IMR-90 (cell line): ENCODE measurements at regions not wholly inside any gene's neighbourhood (a gene's known extent, or its start where the extent isn't known, plus 50 kb on each side); places are given as distances from the start of the nearest gene placed in this dataset.

Source experiments
- ATAC-seq: fragments of 200-7000 bp; cut with Tn5 transposase; 2 replicates; pipeline ENCODE4 v1.9.1; 2020; ENCODE audit warnings: low read depth, mild to moderate bottlenecking, moderate library complexity
- BruUV-seq: library from RNA; stranded (reverse); fragments of 400-500 nt; replicated peaks from 2 replicates; lab custom pipeline; 2021; lab: Mats Ljungman, UMichigan
- CTCF ChIA-PET: fragments of 300-600 bp; formaldehyde crosslinking; extraction: SDS; loops from one replicate; lab custom pipeline; 2021; ENCODE audit warnings: antibody characterized with exemption; lab: Yijun Ruan, JAX
- POLR2A ChIA-PET: fragments of 300-600 bp; sonication (Branson Sonifier 250); formaldehyde crosslinking; loops from one replicate; lab custom pipeline; 2022; ENCODE audit warnings: antibody characterized with exemption; ENCODE audit not compliant: unreplicated experiment; lab: Charles Lee
- DNase-seq: peaks from one replicate; pipeline ENCODE4 v3.0.0; 2013
- H2AFZ ChIP-seq: replicated peaks from 2 replicates; pipeline ENCODE3; 2013; ENCODE audit warnings: low read length, mild to moderate bottlenecking; ENCODE audit not compliant: poor library complexity
- H2AK5ac ChIP-seq: 2 replicates; pipeline ENCODE4 v1.6.1; 2013; ENCODE audit warnings: low read depth, low read length, inconsistent platforms
- H2AK9ac ChIP-seq: replicated peaks from 2 replicates; pipeline ENCODE3; 2013; ENCODE audit warnings: mild to moderate bottlenecking, low read depth, low read length, moderate library complexity; ENCODE audit not compliant: poor library complexity
- H2BK120ac ChIP-seq: 2 replicates; pipeline ENCODE4 v1.6.1; 2013; ENCODE audit warnings: low read depth, low read length, inconsistent platforms
- H2BK15ac ChIP-seq: 3 replicates; pipeline ENCODE4 v1.6.1; 2013; ENCODE audit warnings: low read depth, low read length, inconsistent platforms
- H2BK20ac ChIP-seq: 2 replicates; pipeline ENCODE4 v1.6.1; 2013; ENCODE audit warnings: low read depth, mild to moderate bottlenecking, inconsistent platforms, low read length, moderate library complexity
- H2BK5ac ChIP-seq: 2 replicates; pipeline ENCODE4 v1.6.1; 2013; ENCODE audit warnings: mild to moderate bottlenecking, low read depth, low read length, inconsistent platforms; ENCODE audit not compliant: poor library complexity, severe bottlenecking
- H3K14ac ChIP-seq: replicated peaks from 2 replicates; pipeline ENCODE4 v1.6.1; 2013; ENCODE audit warnings: low read depth, low read length, inconsistent platforms
- H3K18ac ChIP-seq: 2 replicates; pipeline ENCODE4 v1.6.1; 2013; ENCODE audit warnings: low read depth, low read length, control low read depth
- H3K23ac ChIP-seq: 2 replicates; pipeline ENCODE4 v1.6.1; 2013; ENCODE audit warnings: low read depth, low read length, inconsistent platforms
- H3K27ac ChIP-seq: 2 replicates; pipeline ENCODE4 v1.5.1; 2013; ENCODE audit warnings: mild to moderate bottlenecking, control low read depth, low read length; ENCODE audit not compliant: insufficient read depth
- H3K27me3 ChIP-seq: 2 replicates; pipeline ENCODE4 v1.6.1; 2013; ENCODE audit warnings: low read length; ENCODE audit not compliant: control insufficient read depth, insufficient read depth
- H3K36me3 ChIP-seq: 2 replicates; pipeline ENCODE4 v1.6.1; 2013; ENCODE audit warnings: low read length, mixed read lengths; ENCODE audit not compliant: control insufficient read depth, insufficient read depth
- H3K4ac ChIP-seq: 2 replicates; pipeline ENCODE4 v1.6.1; 2013; ENCODE audit warnings: low read depth, low read length, inconsistent platforms
- H3K4me1 ChIP-seq: 2 replicates; pipeline ENCODE4 v1.6.1; 2013; ENCODE audit warnings: low read length, mixed read lengths; ENCODE audit not compliant: control insufficient read depth, insufficient read depth
- H3K4me2 ChIP-seq: 2 replicates; pipeline ENCODE4 v1.6.1; 2013; ENCODE audit warnings: low read depth, mild to moderate bottlenecking, control low read depth, low read length, moderate library complexity
- H3K4me3 ChIP-seq: 2 replicates; pipeline ENCODE4 v1.5.1; 2013; ENCODE audit warnings: low read depth, mild to moderate bottlenecking, control low read depth, low read length, moderate library complexity; ENCODE audit not compliant: insufficient read depth
- H3K56ac ChIP-seq: 2 replicates; pipeline ENCODE4 v1.6.1; 2013; ENCODE audit warnings: low read length, inconsistent platforms; ENCODE audit not compliant: insufficient read depth; ENCODE audit errors: extremely low read depth
- H3K79me1 ChIP-seq, 2 experiments: 2 replicates each; pipeline ENCODE4 v1.6.1; 2013; ENCODE audit warnings: low read length in 2 of 2, inconsistent platforms in 1 of 2, low read depth in 1 of 2
- H3K9ac ChIP-seq: 2 replicates; pipeline ENCODE4 v1.6.1; 2013; ENCODE audit warnings: low read depth, low read length, control low read depth
- H3K9me1 ChIP-seq: 2 replicates; pipeline ENCODE4 v1.6.1; 2013; ENCODE audit warnings: low read length, inconsistent platforms; ENCODE audit not compliant: insufficient read depth
- H3K9me3 ChIP-seq: 2 replicates; pipeline ENCODE4 v1.6.1; 2013; ENCODE audit warnings: low read length; ENCODE audit not compliant: control insufficient read depth, insufficient read depth
- H4K20me1 ChIP-seq: 2 replicates; pipeline ENCODE4 v1.6.1; 2013; ENCODE audit warnings: low read length, inconsistent platforms; ENCODE audit not compliant: insufficient read depth
- H4K5ac ChIP-seq: 2 replicates; pipeline ENCODE4 v1.6.1; 2013; ENCODE audit warnings: mild to moderate bottlenecking, low read depth, low read length, control low read depth
- H4K8ac ChIP-seq, 2 experiments: 2 replicates each; pipeline ENCODE4 v1.6.1; 2013; ENCODE audit warnings: low read depth in 2 of 2, low read length in 2 of 2, control low read depth in 1 of 2, inconsistent platforms in 1 of 2
- H4K91ac ChIP-seq: 2 replicates; pipeline ENCODE4 v1.6.1; 2013; ENCODE audit warnings: low read depth, low read length, inconsistent platforms; ENCODE audit not compliant: insufficient read depth
- BHLHE40 ChIP-seq: fragments of 150-350 bp; IDR thresholded peaks from 2 replicates; pipeline ENCODE4 v1.6.1; 2016; ENCODE audit warnings: mild to moderate bottlenecking, low read depth, low read length
- CHD1 ChIP-seq: IDR thresholded peaks from 2 replicates; pipeline ENCODE4 v1.6.1; 2012; ENCODE audit warnings: low read depth, low read length, improper control_type of control experiment
- FOS ChIP-seq: fragments of 150-350 bp; IDR thresholded peaks from 2 replicates; pipeline ENCODE4 v1.6.1; 2016; ENCODE audit warnings: low read depth, low read length
- MAFK ChIP-seq: IDR thresholded peaks from 2 replicates; pipeline ENCODE4 v1.6.1; 2012; ENCODE audit warnings: low read depth, low read length, improper control_type of control experiment
- MAZ ChIP-seq: IDR thresholded peaks from 2 replicates; pipeline ENCODE4 v1.6.1; 2012; ENCODE audit warnings: low read depth, mild to moderate bottlenecking, low read length, improper control_type of control experiment, moderate library complexity, borderline replicate concordance
- MXI1 ChIP-seq: IDR thresholded peaks from 2 replicates; pipeline ENCODE4 v1.6.1; 2012; ENCODE audit warnings: low read depth, mild to moderate bottlenecking, low read length, moderate library complexity, borderline replicate concordance
- NFE2L2 ChIP-seq: fragments of 150-350 bp; IDR thresholded peaks from 2 replicates; pipeline ENCODE4 v1.6.1; 2016; ENCODE audit warnings: low read depth, mild to moderate bottlenecking, low read length
- POLR2A ChIP-seq: IDR thresholded peaks from 2 replicates; pipeline ENCODE4 v1.6.1; 2012; ENCODE audit warnings: mild to moderate bottlenecking, low read depth, low read length
- RAD21 ChIP-seq: IDR thresholded peaks from 2 replicates; pipeline ENCODE4 v1.6.1; 2012; ENCODE audit warnings: low read length, improper control_type of control experiment
- RCOR1 ChIP-seq: IDR thresholded peaks from 2 replicates; pipeline ENCODE4 v1.6.1; 2012; ENCODE audit warnings: mild to moderate bottlenecking, low read length, improper control_type of control experiment; ENCODE audit not compliant: insufficient replicate concordance
- RFX5 ChIP-seq: IDR thresholded peaks from 2 replicates; pipeline ENCODE4 v1.8.0; 2012; ENCODE audit warnings: low read depth, mild to moderate bottlenecking, low read length, moderate library complexity
- USF2 ChIP-seq: fragments of 150-350 bp; IDR thresholded peaks from 2 replicates; pipeline ENCODE4 v1.6.1; 2017; ENCODE audit warnings: mild to moderate bottlenecking, antibody characterized with exemption, low read length, low read depth
- WGBS, 2 experiments: methylation state at CpG; one replicate each; pipeline versions ENCODE4 v1.1.5 to v1.1.7; 2013; ENCODE audit warnings: missing lambda C conversion rate in 2 of 2; ENCODE audit not compliant: insufficient read length in 1 of 2; ENCODE audit errors: extremely low coverage in 2 of 2; 5-methylcytosine and 5-hydroxymethylcytosine counted together
- dilution Hi-C: fragments of 300-500 bp; cut with HindIII; formaldehyde crosslinking; loops from one replicate; pipeline ENCODE4 v1.14.3; 2018; ENCODE audit warnings: low sequenced_read_pairs; ENCODE audit not compliant: unreplicated experiment
- in situ Hi-C: fragments of 300-500 bp; cut with MboI; formaldehyde crosslinking; loops from 3 replicates; pipeline ENCODE4 v1.14.3; 2019; ENCODE audit warnings: low sequenced_read_pairs, inconsistent platforms, mixed read lengths
- intact Hi-C: fragments of 100-400 bp; cut with micrococcal nuclease; formaldehyde crosslinking; loops from 2 replicates; pipeline ENCODE4 v1.10.0; 2022
- TF ChIP-seq, protein P1 (sequence below): conservative IDR thresholded peaks from 2 replicates; pipeline ENCODE4 v1.5.1; 2012; ENCODE audit warnings: mild to moderate bottlenecking, low read depth, low read length, improper control_type of control experiment
- TF ChIP-seq, protein P2 (sequence below): fragments of 150-350 bp; IDR thresholded peaks from 2 replicates; pipeline ENCODE4 v1.6.1; 2016; ENCODE audit warnings: low read depth, mild to moderate bottlenecking, low read length, moderate library complexity, borderline replicate concordance

DNA sequence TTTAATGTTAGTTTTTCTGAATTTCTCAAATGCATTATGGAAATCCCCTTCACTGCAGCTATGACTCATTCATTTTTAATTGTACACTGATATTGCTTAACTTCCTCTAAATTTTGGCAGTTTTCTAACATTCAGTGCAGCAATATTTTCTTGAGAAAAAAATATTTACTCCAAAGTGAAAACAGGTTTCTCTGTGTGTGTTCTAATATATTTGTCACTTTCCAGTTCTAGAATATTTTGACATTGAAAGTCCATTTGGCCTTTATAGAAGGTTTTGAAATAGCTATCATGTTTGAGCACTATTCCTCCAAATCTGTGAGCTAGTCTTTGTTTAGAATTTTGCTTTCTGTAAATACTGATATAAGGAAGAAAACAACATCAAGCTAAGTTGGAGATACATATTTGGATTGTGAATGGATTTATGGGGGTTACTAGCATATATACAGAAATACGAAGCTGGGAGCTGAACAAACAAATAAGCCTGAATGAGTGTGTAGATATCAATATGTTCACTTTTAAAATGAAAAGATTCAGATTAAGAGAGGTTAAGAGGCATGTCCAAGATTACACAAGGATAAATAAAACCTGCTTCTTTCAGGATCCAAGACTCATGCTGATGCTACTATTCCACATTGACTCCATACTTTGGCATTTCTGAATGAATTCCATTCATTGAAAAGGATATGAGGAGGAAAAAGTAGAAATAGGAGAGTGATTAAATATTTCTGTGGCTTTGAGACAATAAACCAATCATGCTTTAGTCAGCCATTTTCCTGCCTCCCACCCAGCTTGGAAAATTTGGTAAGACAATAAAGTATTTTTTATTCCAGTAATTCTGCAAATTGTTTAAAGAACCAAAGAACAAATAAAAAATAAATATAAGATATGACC is 57.3 kb upstream of the SLIT2 start:
- intact Hi-C loops, result no loop called here
- Histone ChIP-seq H2AK9ac (no peak overlapping the region), H3K4ac (no peak overlapping the region), H3K4me2 (peak overlapping the region; percentile 78), H4K20me1 (no peaks in the 10 kb centered on the region), H3K79me1 (no peaks in the 10 kb centered on the region), H3K36me3 (no peaks in the 10 kb centered on the region), H3K9ac (no peak overlapping the region), H3K4me1 (peaks cover 11% of the 10 kb centered on the region), H3K56ac (peak overlapping the region; percentile 49; the same call in 1 of the 2 replicates), H3K4me3 (no peak overlapping the region), H4K8ac (peak overlapping the region in 1 of 2 experiments; percentile 63; a peak in 1 of 4 replicates), H3K23ac (no peak overlapping the region; the same call in 1 of the 2 replicates), H3K9me1 (peaks cover 4% of the 10 kb centered on the region), H4K5ac (no peak overlapping the region; the same call in 1 of the 2 replicates), H2AFZ (no peak overlapping the region), H3K9me3 (peaks cover 2% of the 10 kb centered on the region; the same call in 1 of the 2 replicates), H2BK15ac (no peak overlapping the region), H2BK120ac (peak overlapping the region; percentile 71), H2BK5ac (peak overlapping the region; percentile 98), H3K18ac (peak overlapping the region; percentile 67; the same call in 1 of the 2 replicates), H3K14ac (peak overlapping the region; percentile 50; the same call in 1 of the 2 replicates), H4K91ac (no peak overlapping the region), H3K27ac (peak overlapping the region; percentile 71; the same call in 1 of the 2 replicates), H2BK20ac (no peak overlapping the region), H3K27me3 (no peaks in the 10 kb centered on the region), H2AK5ac (no peak overlapping the region)
- no CpG with 5 or more reads among the region's 1 CpG for WGBS, 2 experiments
- POLR2A ChIA-PET, result no interaction called here
- CTCF ChIA-PET, result interaction anchor here (0.9 to 1.2 kb wide), 2 partner anchors 10 to 144 kb away, joined by 3 to 5 read pairs; no protein-coding TSS in a partner anchor
- dilution Hi-C loops, result no loop called here
- no TSS peak for BruUV-seq
- in situ Hi-C loops, result no loop called here
- peak; percentile 81 for ATAC-seq
- peak; percentile 91 for DNase-seq
- TF ChIP-seq POLR2A (no peak), MAFK (peak; percentile 60), BHLHE40 (peak; percentile 22), NFE2L2 (peak; percentile 60; the same call in 1 of the 2 replicates), MAZ (no peak), RCOR1 (no peak), FOS (peak; percentile 90), MXI1 (no peak), RFX5 (no peak), USF2 (no peak), CHD1 (no peak), RAD21 (no peak)
- TF ChIP-seq, protein P1, sequence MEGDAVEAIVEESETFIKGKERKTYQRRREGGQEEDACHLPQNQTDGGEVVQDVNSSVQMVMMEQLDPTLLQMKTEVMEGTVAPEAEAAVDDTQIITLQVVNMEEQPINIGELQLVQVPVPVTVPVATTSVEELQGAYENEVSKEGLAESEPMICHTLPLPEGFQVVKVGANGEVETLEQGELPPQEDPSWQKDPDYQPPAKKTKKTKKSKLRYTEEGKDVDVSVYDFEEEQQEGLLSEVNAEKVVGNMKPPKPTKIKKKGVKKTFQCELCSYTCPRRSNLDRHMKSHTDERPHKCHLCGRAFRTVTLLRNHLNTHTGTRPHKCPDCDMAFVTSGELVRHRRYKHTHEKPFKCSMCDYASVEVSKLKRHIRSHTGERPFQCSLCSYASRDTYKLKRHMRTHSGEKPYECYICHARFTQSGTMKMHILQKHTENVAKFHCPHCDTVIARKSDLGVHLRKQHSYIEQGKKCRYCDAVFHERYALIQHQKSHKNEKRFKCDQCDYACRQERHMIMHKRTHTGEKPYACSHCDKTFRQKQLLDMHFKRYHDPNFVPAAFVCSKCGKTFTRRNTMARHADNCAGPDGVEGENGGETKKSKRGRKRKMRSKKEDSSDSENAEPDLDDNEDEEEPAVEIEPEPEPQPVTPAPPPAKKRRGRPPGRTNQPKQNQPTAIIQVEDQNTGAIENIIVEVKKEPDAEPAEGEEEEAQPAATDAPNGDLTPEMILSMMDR, result no peak
- TF ChIP-seq, protein P2, sequence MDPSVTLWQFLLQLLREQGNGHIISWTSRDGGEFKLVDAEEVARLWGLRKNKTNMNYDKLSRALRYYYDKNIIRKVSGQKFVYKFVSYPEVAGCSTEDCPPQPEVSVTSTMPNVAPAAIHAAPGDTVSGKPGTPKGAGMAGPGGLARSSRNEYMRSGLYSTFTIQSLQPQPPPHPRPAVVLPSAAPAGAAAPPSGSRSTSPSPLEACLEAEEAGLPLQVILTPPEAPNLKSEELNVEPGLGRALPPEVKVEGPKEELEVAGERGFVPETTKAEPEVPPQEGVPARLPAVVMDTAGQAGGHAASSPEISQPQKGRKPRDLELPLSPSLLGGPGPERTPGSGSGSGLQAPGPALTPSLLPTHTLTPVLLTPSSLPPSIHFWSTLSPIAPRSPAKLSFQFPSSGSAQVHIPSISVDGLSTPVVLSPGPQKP, result no peak
